Fibroblast of skin of scalp (primary cell): ENCODE measurements at regions not wholly inside any gene's neighbourhood (a gene's known extent, or its start where the extent isn't known, plus 50 kb on each side); places are given as distances from the start of the nearest gene placed in this dataset.
"Not testable (repeated sequence)": the region's sequence is repeated elsewhere in the genome, so short reads cannot be mapped to it uniquely, and the experiment has no call there.

Source experiments
- DNase-seq: peaks from one replicate; pipeline ENCODE4 v3.0.0-alpha.2; 2013

GRCh38 chr6:85078058-85078457 is 313.7 kb upstream of the TBX18 start:
- peak; percentile 96 for DNase-seq

GRCh38 chr6:85077098-85077497 is 312.7 kb upstream of the TBX18 start:
- DNase-seq: peak; percentile 65

- DNase-seq: not testable (repeated sequence)
These were observed 307.4 kb upstream of the TBX18 start for GRCh38 chr6:85071845-85072244.

GRCh38 chr6:85069577-85069976 is 305.2 kb upstream of the TBX18 start:
- DNase-seq: no peak

- no peak for DNase-seq
These were observed 303.8 kb upstream of the TBX18 start for GRCh38 chr6:85068221-85068620.

- DNase-seq: no peak
These were observed 301.9 kb upstream of the TBX18 start for GRCh38 chr6:85066266-85066665.

GRCh38 chr6:85065831-85066230 is 301.4 kb upstream of the TBX18 start:
- peak; percentile 59 for DNase-seq

- DNase-seq: no peak
These were observed 299.2 kb upstream of the TBX18 start for GRCh38 chr6:85063611-85064010.

- DNase-seq: no peak
These were observed 298.5 kb upstream of the TBX18 start for GRCh38 chr6:85062884-85063283.

GRCh38 chr6:85058806-85059205 is 294.4 kb upstream of the TBX18 start:
- no peak for DNase-seq

GRCh38 chr6:85050149-85050548 is 285.8 kb upstream of the TBX18 start:
- peak; percentile 24 for DNase-seq

GRCh38 chr6:85049282-85049681 is 284.9 kb upstream of the TBX18 start:
- DNase-seq: no peak

- peak; percentile 29 for DNase-seq
These were observed 283.4 kb upstream of the TBX18 start for GRCh38 chr6:85047818-85048217.

GRCh38 chr6:85045767-85046166 is 281.4 kb upstream of the TBX18 start:
- DNase-seq: not testable (repeated sequence)

- peak; percentile 30 for DNase-seq
These were observed 280.0 kb upstream of the TBX18 start for GRCh38 chr6:85044361-85044760.

GRCh38 chr6:85041376-85041775 is 277.0 kb upstream of the TBX18 start:
- DNase-seq: no peak

- no peak for DNase-seq
These were observed 272.8 kb upstream of the TBX18 start for GRCh38 chr6:85037221-85037620.

GRCh38 chr6:85035766-85036165 is 271.4 kb upstream of the TBX18 start:
- no peak for DNase-seq

- no peak for DNase-seq
These were observed 269.1 kb upstream of the TBX18 start for GRCh38 chr6:85033547-85033946.

GRCh38 chr6:85026021-85026420 is 261.6 kb upstream of the TBX18 start:
- no peak for DNase-seq

- DNase-seq: no peak
These were observed 259.3 kb upstream of the TBX18 start for GRCh38 chr6:85023721-85024120.

GRCh38 chr6:85017352-85017751 is 253.0 kb upstream of the TBX18 start:
- no peak for DNase-seq

- DNase-seq: no peak
These were observed 252.3 kb upstream of the TBX18 start for GRCh38 chr6:85016726-85017125.

GRCh38 chr6:85015396-85015990 is 251.1 kb upstream of the TBX18 start:
- DNase-seq: peak; percentile 61

GRCh38 chr6:85010865-85011264 is 246.5 kb upstream of the TBX18 start:
- DNase-seq: no peak
